SW 1271 (cell line): ENCODE measurements at regions not wholly inside any gene's neighbourhood (a gene's known extent, or its start where the extent isn't known, plus 50 kb on each side); places are given as distances from the start of the nearest gene placed in this dataset.

ENCODE experiments used
- DNase-seq, 2 experiments: peaks; one replicate each; lab custom pipeline; 2025; lab: John Stamatoyannopoulos, UW

- DNase-seq = no peak
Measured at GRCh38 chr16:73817526-73818324, 478.9 kb upstream of the PSMD7 start.

DNA sequence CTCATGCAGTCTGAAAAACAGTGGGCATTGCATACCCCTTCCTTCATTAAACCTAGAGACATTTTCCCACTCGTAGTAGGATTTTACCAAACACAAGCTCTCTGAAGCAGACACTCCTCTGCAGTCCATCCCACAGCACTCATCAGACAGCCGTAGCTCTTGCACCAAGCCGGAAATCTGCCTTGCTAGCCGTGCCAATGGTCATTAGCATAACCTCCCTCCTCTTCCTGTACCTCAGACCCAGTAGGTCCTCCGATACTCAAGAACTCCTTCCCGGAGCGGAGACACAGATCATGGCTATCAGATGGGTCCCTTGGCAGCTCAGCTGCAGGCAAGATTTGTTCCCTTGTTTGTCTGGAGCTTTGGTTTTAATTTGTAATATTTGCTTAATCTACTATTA is 483.1 kb upstream of the PSMD7 start:
- DNase-seq = no peak

GRCh38 chr16:73804456-73804855 is 492.2 kb upstream of the PSMD7 start:
- DNase-seq = no peak

DNA sequence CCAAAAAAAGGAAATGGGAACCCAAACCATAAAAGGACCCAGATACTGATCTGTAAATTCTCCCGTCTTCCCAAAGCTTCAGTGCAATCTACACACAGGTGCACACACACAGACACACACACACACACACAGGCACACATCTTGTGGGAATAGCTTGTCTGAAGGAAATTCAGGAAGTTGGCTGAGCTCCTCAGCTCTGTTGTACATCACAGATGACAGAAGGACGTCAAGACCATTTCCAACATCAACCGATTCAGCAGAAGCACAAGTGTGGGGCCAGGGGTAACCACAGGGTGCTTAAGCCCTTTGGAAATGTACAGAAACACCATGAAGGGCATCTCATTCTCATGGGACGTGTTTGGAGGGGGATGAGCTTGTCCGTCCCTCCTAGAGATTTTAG is 498.1 kb upstream of the PSMD7 start:
- DNase-seq = no peak

DNA sequence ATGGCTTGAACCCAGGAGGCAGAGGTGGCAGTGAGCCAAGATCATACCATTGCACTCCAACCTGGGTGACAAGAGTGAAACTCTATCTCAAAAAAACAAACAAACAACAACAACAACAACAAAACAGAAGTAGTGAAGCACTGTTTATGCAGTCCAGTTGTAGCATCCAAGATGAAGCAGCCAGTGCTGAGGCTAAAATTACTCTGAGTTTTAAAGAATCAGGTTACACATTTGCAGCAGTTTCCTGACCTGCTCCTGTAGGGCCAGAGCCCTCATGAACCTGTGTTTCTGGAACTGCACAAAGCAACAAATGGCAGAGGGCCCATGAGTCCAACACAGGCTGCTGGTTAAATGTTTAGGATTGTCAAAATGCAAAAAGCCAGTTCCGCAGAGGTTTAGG is 499.5 kb upstream of the PSMD7 start:
- DNase-seq = no peak

- no peak for DNase-seq
Measured at GRCh38 chr16:73796241-73796640, 500.4 kb upstream of the PSMD7 start.

DNA sequence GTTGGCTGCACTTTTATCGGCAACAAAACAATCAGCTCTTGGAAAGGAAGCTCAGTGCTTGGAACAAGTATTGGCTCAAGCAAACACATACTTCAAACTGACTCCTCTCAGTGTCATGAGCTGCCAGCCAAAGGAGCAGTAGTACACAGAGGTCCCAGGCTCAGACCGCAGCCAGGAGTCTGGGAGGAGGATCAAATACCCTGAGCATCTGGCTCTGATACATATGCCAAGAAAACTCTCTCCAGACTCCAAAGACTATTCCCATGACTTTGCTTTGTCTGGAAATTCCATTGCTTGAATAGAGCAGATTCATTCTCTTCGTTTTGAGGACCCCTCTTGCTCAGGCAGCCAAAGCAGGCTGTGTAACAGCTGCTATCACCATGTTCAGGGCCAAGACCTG is 501.6 kb upstream of the PSMD7 start:
- DNase-seq = no peak

DNA sequence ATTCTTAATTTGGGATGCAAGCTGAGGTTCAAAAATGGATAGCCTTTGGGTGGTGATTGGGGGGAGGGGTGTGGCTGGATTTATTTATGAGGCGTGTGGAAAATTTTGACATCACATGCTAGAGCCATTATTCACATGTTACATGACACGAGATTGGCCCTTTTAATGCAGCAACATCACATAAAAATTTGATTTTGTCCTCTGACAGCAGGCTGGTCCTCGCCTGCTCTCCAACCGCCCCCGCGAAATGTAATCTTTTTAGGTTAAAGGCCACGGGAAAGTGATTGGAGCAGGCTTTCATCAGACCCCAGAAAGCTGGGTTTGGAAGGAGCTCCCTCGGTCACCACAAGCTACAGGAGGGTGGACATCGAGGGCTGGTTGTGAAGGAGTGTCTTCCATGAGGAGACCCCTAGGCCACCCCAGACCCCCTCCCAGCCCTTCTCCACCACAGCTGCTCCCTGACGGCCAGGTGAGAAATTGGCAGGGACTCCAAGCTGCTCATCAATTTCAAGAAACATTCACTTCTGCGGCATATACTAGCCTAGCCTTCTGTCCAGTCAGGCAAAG is 502.7 kb upstream of the PSMD7 start:
- no peak for DNase-seq

GRCh38 chr16:73793260-73793659 is 503.4 kb upstream of the PSMD7 start:
- no peak for DNase-seq

DNA sequence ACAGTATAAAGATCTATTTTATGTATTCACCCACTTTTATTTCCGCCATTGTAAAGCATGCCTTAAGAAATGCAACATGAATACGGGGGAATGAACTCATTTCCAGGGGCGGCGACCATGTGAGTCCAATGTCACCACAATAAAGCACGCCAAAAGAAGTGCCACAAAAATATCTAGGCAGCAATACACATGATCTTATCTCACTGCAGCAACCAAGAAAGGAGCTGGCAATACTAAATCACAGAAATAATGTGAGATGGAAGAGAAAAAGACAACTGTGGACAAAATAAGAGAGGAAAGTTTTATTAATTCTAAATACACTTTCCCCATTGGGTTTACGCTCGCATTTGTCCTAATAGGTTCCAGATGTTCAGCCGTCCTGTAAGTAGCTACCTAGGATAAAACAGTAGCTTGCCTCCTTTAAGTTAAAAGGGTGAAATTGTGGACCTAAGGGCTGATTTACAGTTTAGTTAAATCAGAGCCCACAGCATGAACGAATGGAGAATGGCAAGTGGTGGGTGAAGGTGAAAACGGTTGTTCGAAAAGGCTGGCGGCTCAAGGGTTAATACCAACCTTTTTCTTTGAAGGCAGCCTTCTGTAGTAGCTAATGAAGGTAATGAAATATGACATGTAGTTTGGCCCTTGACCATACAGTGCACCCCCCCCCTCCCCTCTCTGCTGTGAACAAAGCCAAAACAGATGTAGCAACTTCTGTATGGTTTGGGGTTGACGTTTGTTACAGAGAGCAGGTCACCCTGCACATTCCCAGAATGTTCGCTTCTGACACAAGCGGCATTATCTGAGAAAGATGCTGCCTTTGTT is 504.2 kb upstream of the PSMD7 start:
- no peak for DNase-seq

DNA sequence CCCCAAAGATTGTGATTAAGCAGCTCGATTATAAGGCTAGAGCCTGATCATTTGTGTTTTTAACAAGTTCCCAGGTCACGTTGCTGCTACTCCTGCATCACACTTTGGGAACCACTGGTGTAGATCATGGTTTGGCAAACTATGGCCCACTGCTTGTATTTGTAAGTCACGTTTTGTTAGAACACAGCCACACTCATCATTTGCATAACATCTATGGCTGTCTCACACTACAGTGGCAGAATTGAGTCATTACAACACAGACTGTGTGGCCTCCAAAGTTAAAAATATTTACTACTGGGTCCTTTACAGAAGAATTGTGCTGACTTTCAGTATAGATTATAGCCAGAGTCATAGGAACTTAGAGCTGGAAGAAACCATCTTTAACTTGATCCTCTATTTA is 515.3 kb upstream of the PSMD7 start:
- DNase-seq = no peak

DNA sequence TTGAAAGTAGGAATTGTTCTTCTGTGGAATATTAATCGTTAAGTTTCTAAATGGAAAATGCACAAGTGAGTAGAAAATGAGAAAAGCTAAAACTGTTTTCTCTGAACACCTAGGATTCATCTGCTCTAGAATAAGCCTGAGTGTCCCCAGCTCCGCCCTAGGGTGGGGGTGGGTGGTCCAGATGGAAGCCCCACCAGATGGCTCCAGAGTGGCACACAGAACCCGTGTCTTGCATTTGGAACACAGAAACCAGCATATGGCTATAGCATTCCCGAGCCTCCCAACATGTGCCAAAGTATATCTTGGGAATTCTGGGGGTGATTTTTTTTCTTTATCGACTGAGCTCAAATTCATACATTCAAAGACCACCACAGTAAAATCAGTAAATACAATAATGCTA is 517.7 kb upstream of the PSMD7 start:
- DNase-seq = no peak

- DNase-seq = no peak
Measured at GRCh38 chr16:73775841-73776388, 520.7 kb upstream of the PSMD7 start.

DNA sequence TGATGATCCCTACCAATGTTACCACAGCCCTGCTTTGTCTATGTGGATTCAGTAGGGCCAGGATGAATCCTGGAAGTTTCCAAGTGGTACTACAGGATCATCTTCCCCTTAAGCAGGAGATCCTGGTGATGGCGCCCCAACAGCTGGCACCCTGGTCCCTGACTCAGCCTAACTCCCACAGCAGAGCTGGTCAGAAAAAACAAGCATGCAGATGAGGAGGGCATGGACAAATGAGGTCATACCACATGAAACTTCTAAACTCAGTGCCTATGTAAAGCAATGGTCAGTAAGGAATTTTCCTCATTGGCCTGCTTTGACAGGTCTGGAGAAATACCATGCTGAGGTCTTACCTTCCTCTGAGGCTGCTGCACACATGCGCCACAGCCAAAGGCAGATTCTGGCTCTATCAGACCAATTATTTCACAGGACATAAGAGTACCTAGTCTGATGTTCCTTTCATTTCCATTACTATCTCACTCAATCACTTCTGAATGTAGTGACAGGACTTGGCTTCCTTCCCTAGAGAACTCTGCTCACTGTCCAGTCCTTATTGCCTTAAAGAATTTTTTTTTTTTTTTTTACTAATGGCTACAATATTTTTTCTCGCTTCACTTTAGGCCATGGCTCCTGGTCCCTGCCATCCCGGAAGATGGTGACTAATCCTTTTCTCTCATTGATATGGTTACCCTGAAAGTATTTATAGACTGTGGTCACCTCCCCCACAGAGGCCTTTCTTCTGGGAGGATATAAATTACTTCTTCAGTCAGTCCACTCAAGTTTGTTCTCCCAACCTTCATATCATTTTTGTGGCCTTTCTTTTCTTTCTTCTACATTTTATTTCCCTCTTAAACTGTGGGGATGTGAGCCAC is 525.2 kb upstream of the PSMD7 start:
- no peak for DNase-seq

GRCh38 chr16:73768786-73769203 is 527.8 kb upstream of the PSMD7 start:
- DNase-seq = no peak

- no peak for DNase-seq
Measured at GRCh38 chr16:73764321-73764720, 532.3 kb upstream of the PSMD7 start.

GRCh38 chr16:73756289-73757178 is 540.1 kb upstream of the PSMD7 start:
- DNase-seq = no peak

DNA sequence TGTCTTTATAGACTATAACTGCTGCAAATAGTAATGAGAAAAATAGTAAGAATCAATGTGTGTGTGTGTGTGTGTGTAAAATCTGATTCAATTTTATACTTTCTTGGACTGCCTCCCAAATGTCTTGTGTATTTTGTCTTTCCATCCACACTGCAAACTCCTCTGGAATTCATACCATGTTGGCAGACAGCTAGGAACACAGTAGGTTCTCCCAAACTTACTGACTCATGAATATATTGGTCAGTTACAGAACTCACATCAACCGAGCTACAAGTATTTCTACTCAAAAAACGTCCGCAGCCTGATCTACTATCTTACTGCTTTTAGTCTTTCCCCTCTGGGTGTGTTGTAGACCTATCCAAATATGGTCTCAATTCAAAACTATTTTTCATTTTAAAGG is 542.7 kb upstream of the PSMD7 start:
- no peak for DNase-seq

DNA sequence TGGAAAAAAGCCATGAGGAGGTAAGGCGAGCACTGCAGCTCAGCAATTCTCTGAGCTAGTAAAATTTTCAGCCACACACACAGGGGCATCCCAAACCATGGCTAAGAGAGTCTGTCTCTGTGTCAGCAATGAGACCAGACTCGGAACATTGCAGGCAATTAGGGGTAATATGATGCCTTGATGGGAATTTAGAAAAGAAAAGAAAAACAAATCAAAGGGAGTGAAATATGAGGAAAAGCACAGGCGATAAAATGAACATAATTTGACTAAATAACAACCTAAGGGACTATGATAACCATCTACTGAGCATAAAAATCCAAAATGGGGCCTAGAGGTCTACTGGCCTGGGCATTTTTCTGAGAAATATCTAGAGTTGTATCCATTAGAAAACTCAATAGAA is 546.0 kb upstream of the PSMD7 start:
- no peak for DNase-seq

DNA sequence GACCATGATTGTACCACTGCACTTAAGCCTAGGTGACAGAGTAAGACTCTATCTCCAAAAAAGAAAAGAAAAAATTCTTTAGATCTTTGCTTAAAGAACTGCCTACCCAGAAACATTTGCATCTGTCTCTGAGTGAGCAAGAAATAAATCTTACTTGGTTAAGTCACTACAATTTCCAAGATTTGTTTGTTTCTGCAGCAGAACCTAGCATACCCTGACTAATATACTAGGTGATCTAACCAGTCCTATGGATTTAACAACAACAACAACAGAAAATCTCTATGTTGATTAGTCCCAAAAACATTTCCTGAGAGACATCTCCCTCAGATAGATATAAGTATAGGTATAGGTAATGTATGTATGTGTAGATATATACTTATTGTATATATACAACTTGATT is 549.3 kb upstream of the PSMD7 start:
- DNase-seq = no peak

DNA sequence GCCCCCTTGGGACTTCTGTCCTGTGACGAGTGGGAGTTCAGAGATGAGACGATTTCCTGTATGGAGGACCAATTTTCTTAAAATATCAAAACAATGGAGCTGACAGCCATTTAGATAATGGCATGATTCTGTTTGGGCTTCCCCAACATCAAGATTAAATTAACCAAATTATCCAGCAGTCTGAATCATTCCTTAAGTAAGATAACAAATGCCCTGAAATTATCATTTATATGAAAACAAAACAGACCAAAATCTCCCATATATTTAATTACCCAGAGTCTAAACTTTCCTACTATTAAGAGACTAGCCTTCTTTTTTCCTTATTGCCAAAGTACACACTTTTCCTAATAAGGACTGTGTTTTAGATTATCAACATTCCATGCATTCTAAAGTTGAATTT is 550.1 kb upstream of the PSMD7 start:
- DNase-seq = no peak
